Fibroblast of the aortic adventitia (primary cell): ENCODE measurements at regions not wholly inside any gene's neighbourhood (a gene's known extent, or its start where the extent isn't known, plus 50 kb on each side); places are given as distances from the start of the nearest gene placed in this dataset.

Experiments
- DNase-seq: peaks from one replicate; pipeline ENCODE4 v3.0.0-alpha.2; 2010; ENCODE audit warnings: low read depth
- H3K4me3 ChIP-seq: 2 replicates; pipeline ENCODE4 v1.5.1; 2011; ENCODE audit warnings: low read depth, mild to moderate bottlenecking, control low read depth, low read length, moderate library complexity
- CTCF ChIP-seq: IDR thresholded peaks from 2 replicates; pipeline ENCODE4 v1.5.1; 2011; ENCODE audit warnings: mild to moderate bottlenecking, low read length, control low read depth, inconsistent platforms; ENCODE audit not compliant: insufficient read depth

GRCh38 chr13:40103864-40104263, 448.4 kb downstream of the COG6 start:
- TF ChIP-seq CTCF = no peak

GRCh38 chr13:40105231-40105630, 449.8 kb downstream of the COG6 start:
- no peak for TF ChIP-seq CTCF
- no peak for DNase-seq
- H3K4me3 ChIP-seq = no peak overlapping the region

More at GRCh38 chr13:40103864-40104263, 448.4 kb downstream of the COG6 start:
- no peak for DNase-seq
- no peak overlapping the region for H3K4me3 ChIP-seq

DNA sequence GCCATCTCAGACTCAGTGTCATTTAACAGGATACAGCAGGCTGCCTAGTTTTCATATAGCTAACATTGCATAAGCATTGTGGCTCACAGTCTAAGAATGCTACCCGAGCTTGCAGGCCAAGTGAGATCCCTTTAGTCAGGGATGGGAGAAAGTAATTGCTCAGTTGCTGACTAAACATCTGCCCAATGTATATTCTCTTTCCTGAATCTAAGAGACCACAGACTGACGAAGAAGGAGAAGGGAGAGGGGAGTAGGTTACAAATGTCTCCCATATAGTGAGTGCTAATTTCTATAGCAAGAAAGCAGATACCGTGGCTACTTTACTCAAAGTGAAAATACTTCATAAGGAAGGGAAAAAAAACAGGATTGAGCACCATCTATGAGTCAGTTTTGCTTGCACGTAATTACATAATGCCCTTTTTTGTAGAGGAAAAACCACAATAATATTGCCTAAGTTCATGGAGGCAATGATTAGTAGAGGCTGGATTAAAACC, 453.9 kb downstream of the COG6 start:
- peak overlapping the region; percentile 27 for H3K4me3 ChIP-seq
- peak; percentile 97 for DNase-seq
- TF ChIP-seq CTCF = no peak

DNA sequence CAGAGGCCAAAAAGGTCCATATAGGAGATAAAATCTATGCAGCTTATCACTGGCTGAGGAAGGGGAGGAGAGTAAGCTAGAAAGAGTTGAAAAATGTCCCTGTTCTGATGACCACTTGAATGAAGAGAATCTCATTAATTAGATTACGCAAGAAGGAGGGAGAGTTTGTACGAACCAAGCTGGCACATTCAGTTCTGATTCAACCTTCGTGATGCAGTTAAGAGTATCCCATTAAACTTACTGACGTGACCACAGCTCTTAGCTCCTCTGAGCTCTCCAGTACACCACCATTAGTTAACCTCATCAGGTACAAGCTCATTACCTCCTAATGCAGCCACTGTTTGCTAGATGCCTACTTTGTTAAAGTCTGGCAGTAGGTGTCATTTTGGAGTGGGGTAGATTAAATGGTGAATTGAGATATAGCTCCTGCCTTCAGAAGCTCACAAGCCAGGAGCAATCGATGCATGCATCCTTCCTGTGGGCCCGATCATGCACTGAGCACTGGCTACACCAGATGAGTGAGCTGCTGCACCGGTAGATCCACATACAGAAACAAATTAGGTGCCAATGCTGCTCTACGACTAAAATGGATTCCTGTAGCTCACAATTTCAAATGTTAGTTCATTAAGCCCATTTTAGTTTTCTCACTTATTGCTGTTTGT, 458.3 kb downstream of the COG6 start:
- no peak for TF ChIP-seq CTCF
- peak; percentile 23 for DNase-seq
- H3K4me3 ChIP-seq = no peak overlapping the region

GRCh38 chr13:40114305-40114896, 458.9 kb downstream of the COG6 start:
- H3K4me3 ChIP-seq = no peak overlapping the region
- DNase-seq = no peak
- TF ChIP-seq CTCF = no peak

GRCh38 chr13:40115426-40115825, 460.0 kb downstream of the COG6 start:
- H3K4me3 ChIP-seq = no peak overlapping the region
- no peak for TF ChIP-seq CTCF
- peak; percentile 38 for DNase-seq
